HG03432 (cell line): ENCODE measurements at regions not wholly inside any gene's neighbourhood (a gene's known extent, or its start where the extent isn't known, plus 50 kb on each side); places are given as distances from the start of the nearest gene placed in this dataset.
A peak's percentile ranks its signal among the peaks of the same experiment; 100 is the strongest.

ENCODE experiments used
- ATAC-seq: cut with Tn5 transposase; IDR thresholded peaks from one replicate; pipeline ENCODE4 v1.9.1; 2021; ENCODE audit warnings: mild to moderate bottlenecking, moderate library complexity; ENCODE audit not compliant: unreplicated experiment

DNA sequence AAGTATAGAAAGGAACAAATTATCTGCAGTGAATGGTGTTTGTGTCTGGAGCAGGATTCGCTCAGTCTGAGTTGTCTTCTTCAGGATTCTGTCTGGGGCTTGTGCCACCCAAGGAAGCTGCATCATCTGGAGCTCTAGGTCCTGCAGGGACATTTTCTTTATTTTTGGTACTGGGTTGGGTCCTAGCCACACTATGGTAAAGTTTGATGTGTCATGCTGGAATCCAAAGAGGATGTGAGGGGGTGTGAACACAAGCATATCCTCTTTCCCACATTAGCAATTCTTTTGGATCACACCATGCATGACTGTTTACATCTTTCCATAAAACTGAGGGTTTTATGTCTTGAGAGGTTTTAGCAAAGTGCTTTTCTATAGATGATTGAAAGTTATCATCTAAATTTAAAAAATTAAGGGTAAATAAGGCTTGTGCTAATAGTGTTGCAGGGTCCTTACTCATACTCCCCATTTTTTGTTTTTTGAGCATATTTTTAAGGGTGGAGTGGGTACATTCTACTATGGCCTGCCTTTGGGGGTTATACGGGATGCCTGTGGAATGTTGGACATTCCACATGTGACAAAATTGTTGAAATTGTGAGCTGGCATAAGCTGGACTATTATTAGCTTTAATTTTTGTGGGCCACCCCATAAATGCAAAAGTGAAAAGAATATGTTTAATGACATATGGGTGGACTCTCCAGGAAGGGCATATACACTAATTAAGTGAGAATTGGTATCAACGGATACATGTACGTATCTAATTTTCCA is 152.0 kb upstream of the HMCN1 start:
- ATAC-seq: no peak

GRCh38 chr1:185581020-185581419 is 153.2 kb upstream of the HMCN1 start:
- ATAC-seq: no peak

DNA sequence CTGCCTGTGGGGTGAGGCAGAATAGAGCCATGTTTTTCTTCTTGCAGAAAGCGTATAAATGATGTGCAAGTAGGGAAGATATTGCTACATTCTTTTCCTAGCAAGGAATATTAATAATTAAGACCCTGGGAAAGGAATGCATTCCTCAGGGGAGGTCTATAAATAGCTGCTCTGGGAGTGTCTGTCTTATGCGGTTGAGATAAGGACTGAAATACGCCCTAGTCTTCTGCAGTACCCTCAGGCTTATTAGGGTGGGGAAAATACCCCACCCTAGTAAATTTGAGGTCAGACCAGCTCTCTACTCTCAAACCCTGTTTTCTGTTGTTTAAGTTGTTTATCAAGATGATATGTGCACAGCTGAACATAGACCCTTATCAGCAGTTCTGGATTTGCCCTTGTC is 155.9 kb upstream of the HMCN1 start:
- ATAC-seq: no peak

- no peak for ATAC-seq
Measured at GRCh38 chr1:185574139-185574875, 159.9 kb upstream of the HMCN1 start.

GRCh38 chr1:185573677-185574076 is 160.5 kb upstream of the HMCN1 start:
- ATAC-seq: no peak

DNA sequence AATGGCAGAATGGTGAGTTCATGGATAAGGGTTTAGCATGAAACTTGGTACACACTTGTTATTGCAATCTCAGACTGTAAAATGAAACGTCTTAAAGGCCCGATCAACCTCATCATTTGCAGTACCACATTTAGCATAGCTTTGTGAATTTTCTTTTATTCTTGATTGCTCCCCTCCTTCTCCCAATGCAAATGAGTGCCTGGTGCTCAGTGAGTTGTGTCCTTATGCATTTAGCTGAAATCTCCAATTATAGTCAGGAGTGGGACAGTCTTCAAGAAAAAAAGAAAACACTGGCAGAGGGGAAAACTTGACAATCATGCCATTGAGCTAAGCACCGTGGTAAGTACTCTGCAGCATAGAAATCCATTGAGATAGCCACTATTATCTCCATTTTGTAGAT is 161.0 kb upstream of the HMCN1 start:
- no peak for ATAC-seq

- ATAC-seq: no peak
Measured at GRCh38 chr1:185570962-185571361, 163.2 kb upstream of the HMCN1 start.

DNA sequence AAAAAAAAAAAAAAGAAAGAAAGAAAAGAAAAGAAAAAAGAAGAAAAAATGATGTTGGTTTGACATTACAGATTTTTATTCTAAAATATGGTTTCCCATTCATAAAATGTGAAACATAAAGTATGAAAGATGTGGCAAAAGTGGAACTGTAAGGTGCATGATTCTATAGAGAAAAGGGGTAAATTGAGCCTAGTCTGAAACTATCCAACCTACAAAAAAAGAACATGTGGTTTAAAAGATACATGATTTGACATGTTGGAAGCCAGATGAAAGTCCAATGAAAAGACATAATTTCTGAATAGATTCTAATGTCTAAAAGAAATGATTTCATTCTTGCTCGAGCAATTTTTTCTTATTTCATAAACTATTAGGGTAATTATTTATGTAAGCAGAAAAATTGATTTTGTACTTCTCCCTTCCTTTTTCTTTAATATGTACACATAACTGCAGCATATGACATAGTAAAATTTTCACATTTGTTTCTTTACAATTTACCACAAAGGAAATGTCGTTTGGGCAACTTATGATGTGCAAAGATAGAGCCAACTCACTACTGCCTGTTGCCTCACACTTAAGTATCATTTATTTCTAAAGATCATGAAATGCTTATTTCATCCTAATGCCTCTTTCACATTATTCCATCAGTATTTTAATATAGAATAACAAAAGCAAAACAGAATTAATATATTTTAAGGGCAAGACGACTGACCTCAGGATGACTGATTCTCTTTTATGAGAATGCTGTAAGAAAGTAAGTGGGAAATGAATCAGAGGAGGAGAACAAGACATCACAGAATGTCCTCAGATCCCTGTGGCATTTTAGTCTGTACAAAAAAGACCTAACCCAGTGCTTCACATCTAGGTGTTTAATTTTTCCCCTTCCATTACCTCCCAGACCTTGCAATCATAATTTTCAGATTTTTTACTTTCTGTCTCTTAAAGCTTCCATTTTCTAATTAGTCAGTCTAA is 165.8 kb upstream of the HMCN1 start:
- ATAC-seq: no peak

DNA sequence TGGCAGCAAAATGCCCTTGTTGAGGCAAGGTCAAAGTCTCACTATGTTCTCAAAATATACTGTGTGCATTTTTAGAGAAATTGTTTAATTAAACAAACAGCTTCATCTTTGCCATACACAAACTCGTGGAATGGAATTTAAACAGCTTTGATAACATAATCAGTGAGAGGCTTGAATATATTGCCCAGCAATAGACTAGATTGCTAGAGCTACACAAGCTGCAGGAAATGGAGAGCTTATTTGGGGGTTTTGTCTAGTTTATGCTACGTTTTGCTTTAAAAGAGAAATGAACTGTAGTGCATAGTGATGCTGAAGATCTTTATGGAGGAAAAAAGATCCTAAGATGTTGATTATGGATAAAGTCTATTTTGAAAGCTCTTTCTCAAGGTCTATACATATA is 166.8 kb upstream of the HMCN1 start:
- no peak for ATAC-seq

DNA sequence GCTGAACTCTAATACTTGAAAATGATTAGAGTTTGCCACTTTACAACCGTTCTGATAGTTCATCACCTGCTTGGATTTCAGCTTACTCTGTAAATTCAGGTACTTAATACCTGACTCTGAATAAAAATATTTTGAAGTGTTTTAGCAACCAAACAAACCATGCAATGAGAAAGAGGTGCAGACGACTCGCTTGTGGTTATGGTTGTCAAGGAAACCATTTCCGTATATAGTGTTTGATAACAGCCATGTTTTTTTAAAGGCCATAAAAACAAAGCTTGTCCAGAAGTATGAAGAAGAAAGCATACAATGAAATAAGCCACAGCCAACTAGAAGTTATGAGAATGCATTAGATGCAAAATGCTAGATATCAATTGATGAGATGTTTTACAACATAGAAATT is 167.2 kb upstream of the HMCN1 start:
- no peak for ATAC-seq

- no peak for ATAC-seq
Measured at GRCh38 chr1:185565302-185565701, 168.9 kb upstream of the HMCN1 start.

DNA sequence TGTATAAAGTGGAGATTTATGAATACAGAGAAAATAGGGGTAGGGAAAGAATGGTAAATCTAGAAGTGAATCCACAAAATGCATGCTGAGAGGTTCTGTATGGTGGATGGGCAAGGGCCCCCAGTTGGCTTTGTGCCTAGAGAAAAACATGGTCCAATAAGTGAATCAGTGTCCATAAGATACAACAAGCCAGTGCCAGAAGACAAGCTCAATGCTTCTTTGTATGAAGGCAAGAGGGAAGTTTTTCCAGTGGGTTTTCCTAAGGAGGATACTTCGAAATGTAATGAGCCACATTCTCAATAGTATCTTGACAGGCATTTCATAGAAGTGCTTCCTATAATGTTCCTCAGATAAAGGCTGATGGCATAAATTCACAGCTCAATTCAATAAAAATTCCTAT is 169.4 kb upstream of the HMCN1 start:
- no peak for ATAC-seq

GRCh38 chr1:185562461-185563359 is 171.5 kb upstream of the HMCN1 start:
- no peak for ATAC-seq

- no peak for ATAC-seq
Measured at GRCh38 chr1:185561629-185562028, 172.6 kb upstream of the HMCN1 start.

DNA sequence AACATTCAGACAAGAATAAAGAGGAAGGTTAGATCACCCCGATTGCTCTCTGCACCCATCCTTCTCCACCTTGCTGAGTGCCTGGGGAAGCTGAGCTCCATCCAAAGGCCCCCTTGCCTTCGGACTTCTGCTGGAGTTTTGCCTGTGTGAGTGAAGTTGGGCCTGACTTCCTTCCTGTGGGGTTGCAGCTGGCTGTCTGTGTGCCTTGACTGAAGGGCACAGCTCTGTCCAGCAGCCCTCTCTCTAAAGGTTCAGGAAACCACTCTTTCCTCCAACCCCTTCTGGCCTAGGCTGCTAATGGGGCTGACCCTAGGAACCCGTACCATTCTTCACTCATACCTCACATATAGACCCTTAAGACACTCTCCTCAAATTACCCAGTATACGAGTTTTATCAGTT is 173.4 kb upstream of the HMCN1 start:
- ATAC-seq: no peak

GRCh38 chr1:185559684-185560331 is 174.4 kb upstream of the HMCN1 start:
- ATAC-seq: peak; percentile 98

DNA sequence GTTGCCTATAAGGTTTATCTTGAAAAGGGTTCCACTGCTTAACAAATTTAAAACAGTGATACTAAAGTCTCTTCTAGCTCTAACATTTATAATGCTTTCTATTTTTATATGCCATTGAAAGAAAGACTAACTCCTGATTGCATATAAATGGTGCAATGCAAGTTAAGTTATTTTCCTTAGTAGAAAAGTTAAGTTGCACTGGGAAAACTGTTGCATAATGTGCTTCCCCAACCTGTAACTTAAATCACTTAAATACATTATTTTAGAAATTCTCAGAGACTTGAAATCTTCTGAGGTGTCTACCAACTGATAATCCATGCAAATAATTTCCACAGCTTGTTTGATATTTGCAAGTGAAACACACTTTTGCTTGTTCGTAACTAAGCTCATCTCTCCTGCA is 175.0 kb upstream of the HMCN1 start:
- no peak for ATAC-seq

- no peak for ATAC-seq
Measured at GRCh38 chr1:185556561-185556960, 177.6 kb upstream of the HMCN1 start.

GRCh38 chr1:185555743-185556142 is 178.4 kb upstream of the HMCN1 start:
- no peak for ATAC-seq

DNA sequence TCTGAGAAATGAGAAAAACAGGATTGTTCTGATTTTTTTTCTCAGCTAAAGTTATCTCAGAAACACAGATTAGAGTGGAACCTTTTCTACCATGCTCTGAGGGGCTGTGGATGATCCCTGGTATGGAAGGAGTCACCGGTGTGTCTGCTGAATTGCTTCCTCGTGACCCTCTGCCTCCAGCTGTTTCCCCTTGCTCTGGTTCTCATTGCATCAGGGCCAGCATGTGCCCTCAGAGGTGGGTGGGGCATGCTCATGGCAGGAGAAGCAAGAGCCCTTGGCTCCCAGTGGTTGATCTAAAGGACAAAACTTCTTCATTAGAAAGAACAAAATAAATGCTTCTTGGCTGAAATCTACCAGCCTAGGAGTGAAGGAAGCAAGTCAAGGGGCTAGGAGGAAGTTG is 183.2 kb upstream of the HMCN1 start:
- ATAC-seq: no peak
